ENCODE measurements at regions not wholly inside any gene's neighbourhood (a gene's known extent, or its start where the extent isn't known, plus 50 kb on each side); places are given as distances from the start of the nearest gene placed in this dataset.
"Not testable (repeated sequence)": the region's sequence is repeated elsewhere in the genome, so short reads cannot be mapped to it uniquely, and the experiment has no call there.

- H3K27ac ChIP-seq = no peak overlapping the region
- H3K27me3 ChIP-seq (replicated peaks) = no peaks in the 10 kb centered on the region
- H3K36me3 ChIP-seq = no peaks in the 10 kb centered on the region
- H3K9me3 ChIP-seq (replicated peaks) = no peaks in the 10 kb centered on the region
- no peak for DNase-seq (ENCODE audit: low read depth in 1 of 2, low spot score in 2 of 2)
- no peak overlapping the region for H3K4me3 ChIP-seq
- H3K4me1 ChIP-seq (replicated peaks) = no peaks in the 10 kb centered on the region
Observed at GRCh38 chr12:91746976-91747375, 398.7 kb downstream of the BTG1 start.

GRCh38 chr12:91744597-91744996, 401.0 kb downstream of the BTG1 start:
- Histone ChIP-seq H3K9me3 (replicated peaks) (no peaks in the 10 kb centered on the region), H3K4me3 (no peak overlapping the region), H3K36me3 (no peaks in the 10 kb centered on the region), H3K27ac (no peak overlapping the region), H3K4me1 (replicated peaks) (no peaks in the 10 kb centered on the region), H3K27me3 (replicated peaks) (no peaks in the 10 kb centered on the region; the same call in 1 of the 2 replicates)
- DNase-seq (ENCODE audit: low read depth in 1 of 2, low spot score in 2 of 2) = no peak

- H3K9me3 ChIP-seq (replicated peaks) = no peaks in the 10 kb centered on the region
- no peaks in the 10 kb centered on the region for H3K36me3 ChIP-seq
- H3K4me3 ChIP-seq = no peak overlapping the region
- no peaks in the 10 kb centered on the region; the same call in 1 of the 2 replicates for H3K27me3 ChIP-seq (replicated peaks)
- no peak for DNase-seq (ENCODE audit: low read depth in 1 of 2, low spot score in 2 of 2)
- H3K4me1 ChIP-seq (replicated peaks) = no peaks in the 10 kb centered on the region
- H3K27ac ChIP-seq = no peak overlapping the region
Observed at GRCh38 chr12:91743704-91744321, 401.8 kb downstream of the BTG1 start.

GRCh38 chr12:91743280-91743679, 402.4 kb downstream of the BTG1 start:
- H3K4me1 ChIP-seq (replicated peaks) = no peaks in the 10 kb centered on the region
- H3K27ac ChIP-seq = no peak overlapping the region
- no peaks in the 10 kb centered on the region; the same call in 1 of the 2 replicates for H3K27me3 ChIP-seq (replicated peaks)
- no peaks in the 10 kb centered on the region for H3K36me3 ChIP-seq
- DNase-seq (ENCODE audit: low read depth in 1 of 2, low spot score in 2 of 2) = no peak
- H3K9me3 ChIP-seq (replicated peaks) = no peaks in the 10 kb centered on the region
- no peak overlapping the region for H3K4me3 ChIP-seq

GRCh38 chr12:91741932-91742331, 403.7 kb downstream of the BTG1 start:
- Histone ChIP-seq H3K4me3 (no peak overlapping the region), H3K9me3 (replicated peaks) (no peaks in the 10 kb centered on the region), H3K36me3 (no peaks in the 10 kb centered on the region), H3K27me3 (replicated peaks) (no peaks in the 10 kb centered on the region; the same call in 1 of the 2 replicates), H3K27ac (no peak overlapping the region), H3K4me1 (replicated peaks) (no peaks in the 10 kb centered on the region)
- DNase-seq (ENCODE audit: low read depth in 1 of 2, low spot score in 2 of 2) = no peak

GRCh38 chr12:91733846-91734245, 411.8 kb downstream of the BTG1 start:
- H3K4me3 ChIP-seq; H3K9me3 ChIP-seq (replicated peaks); H3K27me3 ChIP-seq (replicated peaks); DNase-seq (ENCODE audit: low read depth in 1 of 2, low spot score in 2 of 2); H3K36me3 ChIP-seq; H3K4me1 ChIP-seq (replicated peaks); H3K27ac ChIP-seq: not testable (repeated sequence)

- no peak for DNase-seq (ENCODE audit: low read depth in 1 of 2, low spot score in 2 of 2)
- Histone ChIP-seq H3K4me1 (replicated peaks) (no peaks in the 10 kb centered on the region), H3K9me3 (replicated peaks) (no peaks in the 10 kb centered on the region), H3K27me3 (replicated peaks) (no peaks in the 10 kb centered on the region), H3K27ac (no peak overlapping the region), H3K36me3 (no peaks in the 10 kb centered on the region), H3K4me3 (no peak overlapping the region)
Observed at GRCh38 chr12:91732086-91732485, 413.6 kb downstream of the BTG1 start.

GRCh38 chr12:91729543-91729942, 416.1 kb downstream of the BTG1 start:
- Histone ChIP-seq H3K27ac (no peak overlapping the region), H3K27me3 (replicated peaks) (no peaks in the 10 kb centered on the region)
- DNase-seq (ENCODE audit: low read depth in 1 of 2, low spot score in 2 of 2) = no peak

GRCh38 chr12:91723191-91723590, 422.5 kb downstream of the BTG1 start:
- no peak for DNase-seq (ENCODE audit: low read depth in 1 of 2, low spot score in 2 of 2)
- Histone ChIP-seq H3K36me3 (no peaks in the 10 kb centered on the region), H3K4me1 (replicated peaks) (no peaks in the 10 kb centered on the region), H3K27ac (no peak overlapping the region), H3K4me3 (no peak overlapping the region), H3K9me3 (replicated peaks) (no peaks in the 10 kb centered on the region), H3K27me3 (replicated peaks) (no peaks in the 10 kb centered on the region)

More at GRCh38 chr12:91729543-91729942, 416.1 kb downstream of the BTG1 start:
- Histone ChIP-seq H3K4me1 (replicated peaks) (no peaks in the 10 kb centered on the region), H3K9me3 (replicated peaks) (no peaks in the 10 kb centered on the region), H3K4me3 (no peak overlapping the region), H3K36me3 (no peaks in the 10 kb centered on the region)

- H3K36me3 ChIP-seq = no peaks in the 10 kb centered on the region
- H3K4me1 ChIP-seq (replicated peaks) = no peaks in the 10 kb centered on the region
- no peak overlapping the region for H3K27ac ChIP-seq
- no peaks in the 10 kb centered on the region for H3K27me3 ChIP-seq (replicated peaks)
- no peaks in the 10 kb centered on the region for H3K9me3 ChIP-seq (replicated peaks)
- no peak overlapping the region for H3K4me3 ChIP-seq
- no peak for DNase-seq (ENCODE audit: low read depth in 1 of 2, low spot score in 2 of 2)
Observed at GRCh38 chr12:91722072-91722471, 423.6 kb downstream of the BTG1 start.

GRCh38 chr12:91721023-91721422, 424.6 kb downstream of the BTG1 start:
- H3K27me3 ChIP-seq (replicated peaks) = no peaks in the 10 kb centered on the region
- H3K9me3 ChIP-seq (replicated peaks) = no peaks in the 10 kb centered on the region
- H3K36me3 ChIP-seq = no peaks in the 10 kb centered on the region
- H3K27ac ChIP-seq = no peak overlapping the region
- H3K4me3 ChIP-seq = no peak overlapping the region
- DNase-seq (ENCODE audit: low read depth in 1 of 2, low spot score in 2 of 2) = no peak
- H3K4me1 ChIP-seq (replicated peaks) = no peaks in the 10 kb centered on the region

GRCh38 chr12:91718326-91718725, 427.3 kb downstream of the BTG1 start:
- no peak for DNase-seq (ENCODE audit: low read depth in 1 of 2, low spot score in 2 of 2)
- no peaks in the 10 kb centered on the region for H3K36me3 ChIP-seq

GRCh38 chr12:91717804-91718203, 427.8 kb downstream of the BTG1 start:
- Histone ChIP-seq H3K9me3 (replicated peaks) (no peaks in the 10 kb centered on the region), H3K27ac (no peak overlapping the region), H3K4me3 (no peak overlapping the region), H3K36me3 (no peaks in the 10 kb centered on the region), H3K27me3 (replicated peaks) (no peaks in the 10 kb centered on the region), H3K4me1 (replicated peaks) (no peaks in the 10 kb centered on the region)
- no peak for DNase-seq (ENCODE audit: low read depth in 1 of 2, low spot score in 2 of 2)

More at GRCh38 chr12:91718326-91718725, 427.3 kb downstream of the BTG1 start:
- no peak overlapping the region for H3K4me3 ChIP-seq
- no peaks in the 10 kb centered on the region for H3K4me1 ChIP-seq (replicated peaks)
- H3K9me3 ChIP-seq (replicated peaks) = no peaks in the 10 kb centered on the region
- no peak overlapping the region for H3K27ac ChIP-seq
- H3K27me3 ChIP-seq (replicated peaks) = no peaks in the 10 kb centered on the region

GRCh38 chr12:91711925-91712324, 433.7 kb downstream of the BTG1 start:
- not testable (repeated sequence) for H3K4me3 ChIP-seq; H3K36me3 ChIP-seq; H3K9me3 ChIP-seq (replicated peaks); DNase-seq (ENCODE audit: low read depth in 1 of 2, low spot score in 2 of 2); H3K27ac ChIP-seq; H3K4me1 ChIP-seq (replicated peaks); H3K27me3 ChIP-seq (replicated peaks)

- DNase-seq (ENCODE audit: low read depth in 1 of 2, low spot score in 2 of 2) = no peak
- Histone ChIP-seq H3K9me3 (replicated peaks) (no peaks in the 10 kb centered on the region), H3K27ac (no peak overlapping the region), H3K4me1 (replicated peaks) (no peaks in the 10 kb centered on the region; the same call in 1 of the 2 replicates), H3K36me3 (no peaks in the 10 kb centered on the region), H3K27me3 (replicated peaks) (no peaks in the 10 kb centered on the region), H3K4me3 (no peak overlapping the region)
Observed at GRCh38 chr12:91706466-91706865, 439.2 kb downstream of the BTG1 start.

Measured in SJSA1 (cell line).